Mucosa of descending colon (tissue), 3 donors: ENCODE measurements at regions not wholly inside any gene's neighbourhood (a gene's known extent, or its start where the extent isn't known, plus 50 kb on each side); places are given as distances from the start of the nearest gene placed in this dataset.

Source experiments
- ATAC-seq: fragments of 200-7000 bp; cut with Tn5 transposase; one replicate; pipeline ENCODE4 v1.9.1; 2020; ENCODE audit warnings: mild to moderate bottlenecking, moderate library complexity
- DNase-seq, 3 donors: peaks; one replicate each; pipeline ENCODE4 v3.0.0-alpha.2; 2020
- H3K36me3 ChIP-seq: fragments of 200-600 bp; one replicate; pipeline ENCODE4 v1.8.0; 2021; ENCODE audit warnings: low read depth, mild to moderate bottlenecking
- H3K4me1 ChIP-seq: fragments of 200-600 bp; one replicate; pipeline ENCODE4 v1.8.0; 2021; ENCODE audit warnings: low read depth, mild to moderate bottlenecking
- H3K4me3 ChIP-seq: fragments of 200-600 bp; one replicate; pipeline ENCODE4 v1.8.0; 2021; ENCODE audit warnings: mild to moderate bottlenecking
- H3K9me3 ChIP-seq: fragments of 200-600 bp; one replicate; pipeline ENCODE4 v1.8.0; 2021; ENCODE audit warnings: mild to moderate bottlenecking
- intact Hi-C, 2 donors: fragments of 100-400 bp; cut with DNase I in 1 of 2; cut with micrococcal nuclease in 1 of 2; formaldehyde crosslinking; loops; one replicate each; pipeline versions ENCODE4 v1.11.0 to v1.11.1; 2022; cut with DNase I, micrococcal nuclease
- TF ChIP-seq, protein P1 (sequence below): fragments of 200-600 bp; IDR thresholded peaks from one replicate; pipeline ENCODE4 v1.8.0; 2022; ENCODE audit warnings: antibody characterized with exemption, mild to moderate bottlenecking
- donor health status: DM: no; HTN: no; CAD: no; lungs with moderate emphysema.
- donor health status: DM: no; HTN: no; CAD: no.
- donor health status: DM: no; HTN: yes; CAD: no.

DNA sequence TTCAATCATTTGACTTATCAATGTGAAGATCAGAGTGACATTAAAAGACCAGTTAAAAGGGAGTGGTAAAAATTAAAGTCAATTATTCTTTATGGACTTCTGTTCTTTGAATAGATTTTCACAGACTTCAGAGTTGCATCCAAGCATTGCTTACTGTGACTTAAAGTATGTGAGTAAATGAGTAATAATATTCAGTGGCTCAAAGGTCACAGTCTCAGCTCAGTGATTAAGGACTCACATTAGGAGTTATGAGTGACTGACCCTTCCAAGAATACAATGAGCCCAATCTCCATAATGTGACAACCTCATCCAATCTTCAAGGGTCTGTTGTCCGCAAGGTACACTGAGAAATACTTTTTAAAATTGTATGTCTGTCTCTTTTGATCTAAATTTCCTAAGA is 811.2 kb downstream of the BRINP1 start:
- no peaks in the 10 kb centered on the region for H3K4me1 ChIP-seq
- TF ChIP-seq, protein P1, sequence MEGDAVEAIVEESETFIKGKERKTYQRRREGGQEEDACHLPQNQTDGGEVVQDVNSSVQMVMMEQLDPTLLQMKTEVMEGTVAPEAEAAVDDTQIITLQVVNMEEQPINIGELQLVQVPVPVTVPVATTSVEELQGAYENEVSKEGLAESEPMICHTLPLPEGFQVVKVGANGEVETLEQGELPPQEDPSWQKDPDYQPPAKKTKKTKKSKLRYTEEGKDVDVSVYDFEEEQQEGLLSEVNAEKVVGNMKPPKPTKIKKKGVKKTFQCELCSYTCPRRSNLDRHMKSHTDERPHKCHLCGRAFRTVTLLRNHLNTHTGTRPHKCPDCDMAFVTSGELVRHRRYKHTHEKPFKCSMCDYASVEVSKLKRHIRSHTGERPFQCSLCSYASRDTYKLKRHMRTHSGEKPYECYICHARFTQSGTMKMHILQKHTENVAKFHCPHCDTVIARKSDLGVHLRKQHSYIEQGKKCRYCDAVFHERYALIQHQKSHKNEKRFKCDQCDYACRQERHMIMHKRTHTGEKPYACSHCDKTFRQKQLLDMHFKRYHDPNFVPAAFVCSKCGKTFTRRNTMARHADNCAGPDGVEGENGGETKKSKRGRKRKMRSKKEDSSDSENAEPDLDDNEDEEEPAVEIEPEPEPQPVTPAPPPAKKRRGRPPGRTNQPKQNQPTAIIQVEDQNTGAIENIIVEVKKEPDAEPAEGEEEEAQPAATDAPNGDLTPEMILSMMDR: no peak
- H3K9me3 ChIP-seq: no peaks in the 10 kb centered on the region
- no peak overlapping the region for H3K4me3 ChIP-seq
- DNase-seq: no peak
- no peaks in the 10 kb centered on the region for H3K36me3 ChIP-seq
- intact Hi-C loops: no loop called here
- no peak for ATAC-seq

DNA sequence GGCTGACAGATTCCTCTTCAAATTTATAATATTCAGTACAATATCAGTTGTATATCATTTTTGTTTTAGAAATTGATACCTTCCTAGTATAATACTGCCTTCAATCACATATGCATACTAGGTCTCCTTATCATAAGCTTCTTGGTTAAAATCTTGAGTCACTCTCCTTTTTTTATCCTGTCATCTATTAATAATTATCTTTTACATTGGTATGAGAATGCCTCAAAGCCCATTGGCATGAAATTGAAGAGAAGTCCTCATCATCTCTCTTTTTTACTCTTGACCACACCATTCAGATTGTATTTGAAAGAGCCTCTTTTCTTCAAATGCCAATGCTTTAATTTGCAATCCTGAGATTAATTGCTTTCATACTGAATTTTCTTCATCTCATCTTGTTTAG is 810.3 kb downstream of the BRINP1 start:
- no peak for ATAC-seq
- TF ChIP-seq, protein P1: no peak
- no peak for DNase-seq
- Histone ChIP-seq H3K4me3 (no peak overlapping the region), H3K4me1 (no peaks in the 10 kb centered on the region), H3K36me3 (no peaks in the 10 kb centered on the region), H3K9me3 (no peaks in the 10 kb centered on the region)
- intact Hi-C loops: no loop called here

DNA sequence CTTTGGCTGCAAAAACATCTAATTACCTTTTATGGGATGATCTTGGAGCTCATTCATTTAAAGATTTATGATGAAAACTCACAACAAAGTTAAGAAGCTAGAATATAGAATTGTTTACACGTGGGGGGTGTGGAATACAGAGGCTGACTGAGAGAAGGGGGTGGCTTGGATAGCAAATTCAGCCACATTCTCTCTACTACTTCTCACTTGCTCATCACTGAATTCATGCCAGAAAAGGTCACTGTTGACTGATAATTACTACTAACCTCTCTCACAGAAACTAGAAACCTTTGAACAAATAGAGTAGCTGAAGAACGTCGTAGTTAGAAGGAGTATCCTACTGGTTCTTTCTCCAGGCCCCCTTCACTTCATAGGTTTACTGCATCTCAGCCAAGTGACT is 808.2 kb downstream of the BRINP1 start:
- Histone ChIP-seq H3K9me3 (no peaks in the 10 kb centered on the region), H3K4me3 (no peak overlapping the region), H3K36me3 (no peaks in the 10 kb centered on the region), H3K4me1 (no peaks in the 10 kb centered on the region)
- DNase-seq (no peak), ATAC-seq (no peak)
- intact Hi-C loops: no loop called here
- TF ChIP-seq, protein P1: no peak

DNA sequence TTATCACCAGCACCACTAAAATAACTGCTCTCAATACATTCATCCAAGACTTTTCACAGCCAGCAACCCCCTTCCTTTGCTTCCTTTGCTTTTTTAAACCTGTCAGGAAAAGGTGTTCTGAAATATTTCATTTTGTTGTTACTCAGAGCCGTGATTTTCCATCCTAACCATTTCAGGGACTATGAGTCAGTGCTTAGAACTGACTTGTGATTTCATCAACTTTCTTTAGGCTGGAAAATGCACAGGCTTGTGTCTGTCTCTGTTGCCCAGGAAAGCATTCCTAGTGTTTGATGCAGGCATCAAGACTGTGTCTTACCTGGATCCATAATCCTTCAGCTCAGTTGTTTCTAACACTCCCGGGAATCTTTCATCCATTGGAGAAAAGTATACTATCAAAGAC is 805.6 kb downstream of the BRINP1 start:
- no peaks in the 10 kb centered on the region for H3K36me3 ChIP-seq
- no peaks in the 10 kb centered on the region for H3K9me3 ChIP-seq
- TF ChIP-seq, protein P1: no peak
- H3K4me3 ChIP-seq: no peak overlapping the region
- no peak for ATAC-seq
- H3K4me1 ChIP-seq: no peaks in the 10 kb centered on the region
- intact Hi-C loops: no loop called here
- no peak for DNase-seq

DNA sequence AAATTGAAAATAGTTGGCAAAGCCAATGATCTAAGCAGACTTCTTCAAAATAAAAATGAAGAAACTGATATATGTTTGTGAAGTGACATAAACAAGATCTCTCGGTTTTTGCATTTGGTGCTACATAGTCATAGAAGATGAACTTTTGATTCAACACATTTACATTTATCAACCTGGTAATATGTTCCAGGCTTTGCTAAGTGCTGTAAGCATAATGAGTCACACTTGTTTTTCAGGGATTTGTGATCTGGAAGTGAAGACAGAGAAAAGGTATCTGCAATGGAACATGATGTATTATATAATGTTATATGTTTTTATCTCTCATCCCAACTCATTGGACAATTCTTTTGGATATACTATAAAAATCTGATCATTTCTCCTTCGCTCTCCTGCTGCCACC is 801.4 kb downstream of the BRINP1 start:
- no peak for ATAC-seq
- TF ChIP-seq, protein P1: no peak
- Histone ChIP-seq H3K9me3 (no peaks in the 10 kb centered on the region), H3K36me3 (no peaks in the 10 kb centered on the region), H3K4me3 (no peak overlapping the region), H3K4me1 (no peaks in the 10 kb centered on the region)
- DNase-seq: no peak
- intact Hi-C loops: no loop called here

DNA sequence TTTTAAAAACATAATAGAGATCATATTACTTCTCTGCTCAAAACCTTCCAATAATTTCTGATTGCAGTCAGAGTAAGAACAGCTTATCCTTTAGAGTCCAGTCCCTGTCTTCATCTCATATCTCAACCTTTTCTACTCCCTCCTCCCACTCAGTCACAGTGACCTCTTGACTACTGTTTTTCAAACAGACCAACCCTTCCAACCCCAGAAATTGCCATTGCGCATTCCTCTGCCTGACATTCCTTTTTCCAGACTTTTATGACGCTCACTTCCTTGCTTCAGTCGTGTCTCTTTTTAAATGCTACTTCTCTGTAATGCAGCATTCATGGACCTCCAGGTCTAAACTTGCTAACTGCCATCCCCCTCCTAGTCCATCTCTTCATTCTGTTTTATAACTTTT is 800.5 kb downstream of the BRINP1 start:
- Histone ChIP-seq H3K36me3 (no peaks in the 10 kb centered on the region), H3K4me1 (no peaks in the 10 kb centered on the region), H3K9me3 (no peaks in the 10 kb centered on the region), H3K4me3 (no peak overlapping the region)
- ATAC-seq (no peak), DNase-seq (no peak)
- intact Hi-C loops: no loop called here
- TF ChIP-seq, protein P1: no peak
